Fibroblast of skin of right quadriceps (primary cell): ENCODE measurements at regions not wholly inside any gene's neighbourhood (a gene's known extent, or its start where the extent isn't known, plus 50 kb on each side); places are given as distances from the start of the nearest gene placed in this dataset.
A peak's percentile ranks its signal among the peaks of the same experiment; 100 is the strongest.
"Not testable (repeated sequence)": the region's sequence is repeated elsewhere in the genome, so short reads cannot be mapped to it uniquely, and the experiment has no call there.

Experiments used
- DNase-seq: peaks from one replicate; pipeline ENCODE4 v3.0.0-alpha.2; 2013

- no peak for DNase-seq
These were observed 159.4 kb downstream of the HS3ST3A1 start for GRCh38 chr17:13442361-13442760.

GRCh38 chr17:13441873-13442272 is 159.9 kb downstream of the HS3ST3A1 start:
- DNase-seq, result no peak

- peak; percentile 32 for DNase-seq
These were observed 163.6 kb downstream of the HS3ST3A1 start for GRCh38 chr17:13437966-13438779.

GRCh38 chr17:13435230-13435629 is 166.5 kb downstream of the HS3ST3A1 start:
- no peak for DNase-seq

- peak; percentile 85 for DNase-seq
These were observed 172.5 kb downstream of the HS3ST3A1 start for GRCh38 chr17:13429201-13429600.

- DNase-seq, result peak; percentile 77
These were observed 173.1 kb downstream of the HS3ST3A1 start for GRCh38 chr17:13428611-13429042.

GRCh38 chr17:13426991-13427390 is 174.7 kb downstream of the HS3ST3A1 start:
- no peak for DNase-seq

GRCh38 chr17:13425390-13425789 is 176.3 kb downstream of the HS3ST3A1 start:
- no peak for DNase-seq

- DNase-seq, result peak; percentile 29
These were observed 180.1 kb downstream of the HS3ST3A1 start for GRCh38 chr17:13421581-13422130.

GRCh38 chr17:13420878-13421277 is 180.9 kb downstream of the HS3ST3A1 start:
- peak; percentile 86 for DNase-seq

- no peak for DNase-seq
These were observed 181.3 kb downstream of the HS3ST3A1 start for GRCh38 chr17:13420418-13420826.

GRCh38 chr17:13419676-13420075 is 182.1 kb downstream of the HS3ST3A1 start:
- DNase-seq, result no peak

GRCh38 chr17:13418891-13419290 is 182.8 kb downstream of the HS3ST3A1 start:
- no peak for DNase-seq

- DNase-seq, result no peak
These were observed 184.3 kb downstream of the HS3ST3A1 start for GRCh38 chr17:13417381-13417950.

GRCh38 chr17:13416748-13417363 is 184.9 kb downstream of the HS3ST3A1 start:
- no peak for DNase-seq

GRCh38 chr17:13415871-13416416 is 185.8 kb downstream of the HS3ST3A1 start:
- peak; percentile 65 for DNase-seq

GRCh38 chr17:13415200-13415599 is 186.5 kb downstream of the HS3ST3A1 start:
- not testable (repeated sequence) for DNase-seq

- DNase-seq, result peak; percentile 36
These were observed 188.7 kb downstream of the HS3ST3A1 start for GRCh38 chr17:13413001-13413400.

GRCh38 chr17:13410874-13411273 is 190.9 kb downstream of the HS3ST3A1 start:
- DNase-seq, result peak; percentile 37

GRCh38 chr17:13410214-13410613 is 191.5 kb downstream of the HS3ST3A1 start:
- DNase-seq, result no peak

GRCh38 chr17:13409455-13409854 is 192.3 kb downstream of the HS3ST3A1 start:
- DNase-seq, result no peak

GRCh38 chr17:13407381-13407780 is 194.3 kb downstream of the HS3ST3A1 start:
- no peak for DNase-seq

- DNase-seq, result no peak
These were observed 195.9 kb downstream of the HS3ST3A1 start for GRCh38 chr17:13405807-13406206.
